ENCODE measurements at regions not wholly inside any gene's neighbourhood (a gene's known extent, or its start where the extent isn't known, plus 50 kb on each side); places are given as distances from the start of the nearest gene placed in this dataset.

DNA sequence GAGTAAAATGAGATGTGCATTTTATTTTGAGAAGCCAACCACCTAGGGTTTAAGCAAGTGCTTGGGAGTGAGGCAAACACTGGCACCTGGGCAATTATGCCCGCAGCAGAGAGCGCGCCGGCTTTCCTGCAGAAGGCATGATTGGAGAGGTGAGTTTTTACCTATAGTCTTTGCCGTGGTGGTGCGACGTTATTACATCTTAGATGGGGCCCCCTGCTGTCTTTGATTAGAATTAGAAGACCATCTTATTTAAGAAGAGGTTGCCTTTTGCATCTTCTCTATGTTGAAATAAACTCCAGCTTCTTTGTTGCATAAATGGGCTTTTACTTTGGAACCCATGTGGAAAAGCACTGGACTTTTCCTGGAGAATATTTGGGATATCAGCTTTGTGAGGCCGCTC lies 409.5 kb downstream of the GLRX3 start:
- Histone ChIP-seq H3K36me3 (no peaks in the 10 kb centered on the region), H3K4me3 (no peak overlapping the region), H3K27ac (no peak overlapping the region), H3K27me3 (no peaks in the 10 kb centered on the region), H3K4me1 (no peaks in the 10 kb centered on the region), H3K9me3 (no peaks in the 10 kb centered on the region)
- TF ChIP-seq POLR2A (IDR thresholded peaks at IDR 0.05): no peak
- TF ChIP-seq, protein P1, sequence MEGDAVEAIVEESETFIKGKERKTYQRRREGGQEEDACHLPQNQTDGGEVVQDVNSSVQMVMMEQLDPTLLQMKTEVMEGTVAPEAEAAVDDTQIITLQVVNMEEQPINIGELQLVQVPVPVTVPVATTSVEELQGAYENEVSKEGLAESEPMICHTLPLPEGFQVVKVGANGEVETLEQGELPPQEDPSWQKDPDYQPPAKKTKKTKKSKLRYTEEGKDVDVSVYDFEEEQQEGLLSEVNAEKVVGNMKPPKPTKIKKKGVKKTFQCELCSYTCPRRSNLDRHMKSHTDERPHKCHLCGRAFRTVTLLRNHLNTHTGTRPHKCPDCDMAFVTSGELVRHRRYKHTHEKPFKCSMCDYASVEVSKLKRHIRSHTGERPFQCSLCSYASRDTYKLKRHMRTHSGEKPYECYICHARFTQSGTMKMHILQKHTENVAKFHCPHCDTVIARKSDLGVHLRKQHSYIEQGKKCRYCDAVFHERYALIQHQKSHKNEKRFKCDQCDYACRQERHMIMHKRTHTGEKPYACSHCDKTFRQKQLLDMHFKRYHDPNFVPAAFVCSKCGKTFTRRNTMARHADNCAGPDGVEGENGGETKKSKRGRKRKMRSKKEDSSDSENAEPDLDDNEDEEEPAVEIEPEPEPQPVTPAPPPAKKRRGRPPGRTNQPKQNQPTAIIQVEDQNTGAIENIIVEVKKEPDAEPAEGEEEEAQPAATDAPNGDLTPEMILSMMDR (IDR thresholded peaks at IDR 0.05): no peak
- no peak for DNase-seq

DNA sequence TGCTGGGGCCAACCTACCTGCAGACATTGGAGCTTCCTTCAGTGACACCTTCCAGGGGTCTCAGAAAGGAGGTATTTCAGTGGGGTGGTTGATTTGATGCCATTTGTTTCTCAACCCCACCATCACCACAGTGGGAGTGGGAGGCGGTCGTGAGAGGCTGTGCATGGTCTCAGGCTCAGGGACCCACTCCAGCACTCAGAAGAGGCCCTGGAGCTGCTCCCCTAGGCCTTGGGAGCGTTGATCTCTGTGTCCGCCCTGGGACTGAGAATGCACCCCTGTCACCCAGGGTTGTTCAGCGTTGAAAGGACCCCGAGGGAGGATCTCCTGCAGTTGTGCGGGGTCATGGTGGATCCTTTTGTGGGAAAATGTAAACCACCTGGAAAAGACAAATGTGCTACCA lies 410.6 kb downstream of the GLRX3 start:
- no peaks in the 10 kb centered on the region for H3K9me3 ChIP-seq
- H3K4me3 ChIP-seq: no peak overlapping the region
- no peaks in the 10 kb centered on the region for H3K4me1 ChIP-seq
- TF ChIP-seq, protein P1 (IDR thresholded peaks at IDR 0.05): no peak
- TF ChIP-seq POLR2A (IDR thresholded peaks at IDR 0.05): no peak
- DNase-seq: no peak
- H3K27me3 ChIP-seq: no peaks in the 10 kb centered on the region
- H3K36me3 ChIP-seq: no peaks in the 10 kb centered on the region
- no peak overlapping the region for H3K27ac ChIP-seq

DNA sequence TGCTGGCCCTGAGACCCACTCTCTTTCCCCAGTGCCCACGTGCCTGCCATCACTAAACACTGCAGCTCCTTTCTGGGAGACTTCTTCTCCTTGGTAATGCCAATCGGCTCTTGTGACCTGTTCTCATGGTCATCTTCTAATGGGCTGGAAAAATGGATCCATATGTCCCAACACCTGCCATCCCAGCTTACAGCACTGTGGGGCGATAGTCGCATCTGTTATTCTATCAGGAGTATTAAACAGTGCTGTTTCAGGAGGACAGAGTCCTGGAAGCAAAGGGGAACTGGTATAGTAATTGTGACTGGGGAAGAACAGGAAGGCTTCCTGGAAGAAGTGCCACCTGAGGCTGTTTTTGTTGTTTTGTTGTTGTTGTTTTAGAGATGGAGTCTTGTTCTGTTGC lies 411.2 kb downstream of the GLRX3 start:
- Histone ChIP-seq H3K36me3 (no peaks in the 10 kb centered on the region), H3K27me3 (no peaks in the 10 kb centered on the region), H3K27ac (no peak overlapping the region), H3K9me3 (no peaks in the 10 kb centered on the region), H3K4me1 (no peaks in the 10 kb centered on the region), H3K4me3 (no peak overlapping the region)
- DNase-seq: no peak
- no peak for TF ChIP-seq POLR2A (IDR thresholded peaks at IDR 0.05)
- TF ChIP-seq, protein P1 (IDR thresholded peaks at IDR 0.05): peak in 3 of 6 experiments; percentile 27 to 53 (median 51)

DNA sequence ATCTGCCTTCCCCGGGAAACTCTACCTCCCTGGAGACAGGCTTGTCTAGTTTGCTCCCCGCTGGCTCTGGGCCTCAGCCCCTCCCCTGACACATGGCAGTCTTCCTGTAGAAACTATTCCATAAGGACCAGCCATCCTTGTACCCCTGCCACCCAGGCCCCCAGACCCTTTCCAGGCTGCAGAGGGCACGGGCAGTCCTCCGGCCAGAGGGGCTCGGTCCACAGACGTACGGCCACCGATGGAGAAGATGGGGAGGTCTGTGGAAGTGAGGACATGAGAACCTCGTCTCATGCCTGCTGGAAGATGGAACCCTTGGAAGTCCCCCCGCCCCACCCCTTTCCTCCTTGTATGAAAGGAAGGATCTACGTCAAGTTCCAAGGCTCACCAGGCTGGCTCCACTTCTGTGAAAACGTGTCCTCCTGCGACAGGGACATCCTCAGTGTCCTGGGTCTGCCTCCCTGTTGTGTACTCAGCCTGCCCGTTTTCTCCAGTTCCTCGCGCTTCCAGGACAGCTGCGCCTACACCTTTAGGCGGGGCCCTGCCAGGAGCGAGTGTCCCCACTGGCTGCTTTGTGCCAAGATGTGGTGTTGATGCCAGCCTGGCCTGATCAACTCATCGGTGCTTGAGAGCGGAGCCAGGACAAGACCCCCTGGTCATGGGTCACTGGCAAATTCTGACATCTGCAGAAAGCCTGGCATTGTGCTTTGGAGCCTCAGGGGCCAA lies 414.9 kb downstream of the GLRX3 start:
- no peak overlapping the region for H3K27ac ChIP-seq
- TF ChIP-seq, protein P1 (IDR thresholded peaks at IDR 0.05): no peak
- no peak for TF ChIP-seq POLR2A (IDR thresholded peaks at IDR 0.05)
- no peaks in the 10 kb centered on the region for H3K36me3 ChIP-seq
- H3K9me3 ChIP-seq: no peaks in the 10 kb centered on the region
- no peak overlapping the region for H3K4me3 ChIP-seq
- no peaks in the 10 kb centered on the region for H3K27me3 ChIP-seq
- no peak for DNase-seq
- no peaks in the 10 kb centered on the region for H3K4me1 ChIP-seq

GRCh38 chr10:130551676-130552075 lies 415.5 kb downstream of the GLRX3 start:
- Histone ChIP-seq H3K27ac (no peak overlapping the region), H3K4me3 (no peak overlapping the region), H3K27me3 (no peaks in the 10 kb centered on the region), H3K4me1 (no peaks in the 10 kb centered on the region), H3K9me3 (no peaks in the 10 kb centered on the region), H3K36me3 (no peaks in the 10 kb centered on the region)
- no peak for DNase-seq
- TF ChIP-seq, protein P1 (IDR thresholded peaks at IDR 0.05): no peak
- no peak for TF ChIP-seq POLR2A (IDR thresholded peaks at IDR 0.05)

All from Peyer's patch (tissue), 4 donors.